Keratinocyte (primary cell): ENCODE measurements at regions not wholly inside any gene's neighbourhood (a gene's known extent, or its start where the extent isn't known, plus 50 kb on each side); places are given as distances from the start of the nearest gene placed in this dataset.

ENCODE experiments used
- DNase-seq: peaks from one replicate; pipeline ENCODE4 v3.0.0-alpha.2; 2011; ENCODE audit warnings: low read depth, missing footprints, low spot score
- FAIRE-seq: peaks from 2 replicates; lab custom pipeline; 2011; peaks lifted over from hg19 to GRCh38; lab: Jason Lieb, UNC
- H2AFZ ChIP-seq: 2 replicates; pipeline ENCODE4 v1.6.0; 2012; ENCODE audit warnings: low read length, control low read depth, inconsistent platforms; ENCODE audit not compliant: control insufficient read depth
- H3K27ac ChIP-seq: 2 replicates; pipeline ENCODE4 v1.5.1; 2011; ENCODE audit warnings: low read length; ENCODE audit not compliant: control insufficient read depth, insufficient read depth
- H3K27me3 ChIP-seq: 3 replicates; pipeline ENCODE4 v1.6.0; 2011; ENCODE audit warnings: low read length; ENCODE audit not compliant: control insufficient read depth, insufficient read depth; ENCODE audit errors: extremely low read depth
- H3K36me3 ChIP-seq, 2 experiments: 2 replicates in 1 of 2; 3 replicates in 1 of 2; pipeline ENCODE4 v1.5.1; 2011; ENCODE audit warnings: low read length in 2 of 2, mild to moderate bottlenecking in 1 of 2; ENCODE audit not compliant: control insufficient read depth in 2 of 2, insufficient read depth in 2 of 2; ENCODE audit errors: extremely low read depth in 1 of 2
- H3K4me1 ChIP-seq: 3 replicates; pipeline ENCODE4 v1.5.1; 2011; ENCODE audit warnings: low read length; ENCODE audit not compliant: control insufficient read depth, insufficient read depth; ENCODE audit errors: extremely low read depth
- H3K4me2 ChIP-seq: 3 replicates; pipeline ENCODE4 v1.6.0; 2011; ENCODE audit warnings: low read depth, low read length; ENCODE audit not compliant: control insufficient read depth, insufficient read depth; ENCODE audit errors: extremely low read depth
- H3K4me3 ChIP-seq, 3 experiments: fragments of 200-600 bp in 1 of 3; sonication (generic) in 1 of 3; 2 replicates in 2 of 3; 3 replicates in 1 of 3; pipeline ENCODE4 v1.5.1; 2011 to 2016; ENCODE audit warnings: low read length in 3 of 3, mild to moderate bottlenecking in 3 of 3, control low read depth in 2 of 3, inconsistent platforms in 1 of 3, low read depth in 1 of 3, mixed read lengths in 1 of 3, mixed run types in 1 of 3, moderate library complexity in 1 of 3; ENCODE audit not compliant: control insufficient read depth in 2 of 3, insufficient read depth in 2 of 3; ENCODE audit errors: extremely low read depth in 1 of 3
- H3K79me2 ChIP-seq: 2 replicates; pipeline ENCODE4 v1.6.0; 2012; ENCODE audit warnings: low read length; ENCODE audit not compliant: control insufficient read depth, insufficient read depth
- H3K9ac ChIP-seq: 3 replicates; pipeline ENCODE4 v1.6.0; 2011; ENCODE audit warnings: low read length; ENCODE audit not compliant: control insufficient read depth, insufficient read depth; ENCODE audit errors: extremely low read depth
- H3K9me1 ChIP-seq: 3 replicates; pipeline ENCODE4 v1.6.0; 2011; ENCODE audit warnings: low read length; ENCODE audit not compliant: control insufficient read depth, insufficient read depth; ENCODE audit errors: extremely low read depth
- H3K9me3 ChIP-seq: 2 replicates; pipeline ENCODE4 v1.5.1; 2012; ENCODE audit warnings: low read depth, low read length; ENCODE audit not compliant: control insufficient read depth
- H4K20me1 ChIP-seq: 3 replicates; pipeline ENCODE4 v1.6.0; 2011; ENCODE audit warnings: low read length; ENCODE audit not compliant: control insufficient read depth, insufficient read depth; ENCODE audit errors: extremely low read depth
- CTCF ChIP-seq, 3 experiments: IDR thresholded peaks in 1 of 3; conservative IDR thresholded peaks in 1 of 3; optimal IDR thresholded peaks in 1 of 3; 2 replicates in 2 of 3; 3 replicates in 1 of 3; pipeline versions ENCODE3 to v1.5.1; 2011; ENCODE audit warnings: low read length in 3 of 3, mild to moderate bottlenecking in 3 of 3, moderate library complexity in 2 of 3, control low read depth in 1 of 3, inconsistent platforms in 1 of 3; ENCODE audit not compliant: insufficient read depth in 2 of 3; ENCODE audit errors: extremely low read depth in 1 of 3
- EZH2 ChIP-seq: IDR thresholded peaks from one replicate; pipeline ENCODE4 v1.6.1; 2012; ENCODE audit warnings: inconsistent platforms, mild to moderate bottlenecking, low read length, moderate library complexity
- dilution Hi-C: fragments of 300-500 bp; cut with MboI; formaldehyde crosslinking; loops from one replicate; pipeline ENCODE4 v1.7.0; 2020; ENCODE audit warnings: low sequenced_read_pairs; ENCODE audit not compliant: extremely low pct_ligation_motif_present

DNA sequence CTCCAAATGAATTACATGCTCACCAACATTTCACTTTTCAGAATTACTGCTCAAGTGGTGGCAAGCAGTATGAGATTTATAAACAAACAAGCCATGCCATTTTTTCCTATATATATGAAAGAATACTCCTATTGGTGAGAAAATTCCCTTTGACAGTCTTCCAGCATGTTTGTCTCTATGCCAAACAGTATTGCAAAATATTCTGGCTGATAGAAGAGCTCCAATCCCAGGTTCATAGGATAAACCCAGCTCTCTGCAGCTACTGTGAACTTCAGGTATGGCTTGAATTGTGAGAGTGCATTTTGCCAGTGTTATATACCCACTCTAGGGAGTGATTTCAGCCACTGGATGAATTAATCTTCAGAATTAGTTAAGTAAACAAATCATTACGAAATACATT lies 108.8 kb downstream of the MAGEC2 start:
- FAIRE-seq (no peak), DNase-seq (no peak)

DNA sequence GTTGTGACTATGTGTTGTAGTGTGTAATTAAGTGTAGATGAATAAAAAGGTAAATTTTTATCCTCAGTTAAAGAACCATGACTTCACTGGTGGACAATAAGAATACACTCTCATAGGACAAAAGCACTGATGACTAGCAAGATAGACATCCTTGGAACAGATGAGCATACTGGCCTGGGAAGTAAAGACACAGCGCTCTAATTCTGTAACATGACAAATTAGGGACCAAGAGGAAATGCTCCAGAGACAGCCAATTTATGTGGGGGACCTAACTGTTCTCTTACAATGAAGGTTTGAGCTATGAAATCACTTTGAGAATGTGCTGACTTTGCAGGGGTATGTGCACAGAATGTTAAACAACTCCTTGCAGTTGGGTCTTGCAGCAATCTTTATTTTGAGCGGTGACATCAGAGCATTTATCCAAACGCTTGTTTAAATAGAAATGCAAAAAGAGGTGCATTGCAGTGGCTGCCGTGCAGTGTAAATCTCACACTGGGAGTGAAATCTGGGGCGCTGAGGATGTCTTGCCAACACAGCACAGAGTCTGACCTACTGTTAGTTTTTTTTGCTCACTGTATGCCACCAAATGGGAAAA lies 109.3 kb downstream of the MAGEC2 start:
- FAIRE-seq = no peak
- H3K4me2 ChIP-seq = no peak overlapping the region

More for the DNA sequence above, 108.8 kb downstream of the MAGEC2 start:
- Histone ChIP-seq H3K9me3 (no peaks in the 10 kb centered on the region), H2AFZ (no peak overlapping the region), H4K20me1 (no peaks in the 10 kb centered on the region), H3K79me2 (no peaks in the 10 kb centered on the region), H3K9me1 (no peaks in the 10 kb centered on the region), H3K4me2 (no peak overlapping the region), H3K27me3 (no peaks in the 10 kb centered on the region), H3K27ac (no peak overlapping the region), H3K4me1 (no peaks in the 10 kb centered on the region), H3K4me3 (no peak overlapping the region), H3K9ac (no peak overlapping the region), H3K36me3 (no peaks in the 10 kb centered on the region)
- TF ChIP-seq CTCF (optimal IDR thresholded peaks at IDR 0.05 in 1 of 3, IDR thresholded peaks at IDR 0.05 in 1 of 3, conservative IDR thresholded peaks at IDR 0.05 in 1 of 3; ENCODE audit: extremely low read depth in 1 of 3, insufficient read depth in 2 of 3, low read length in 3 of 3) (no peak), EZH2 (no peak)
- dilution Hi-C loops = no loop called here

More for the DNA sequence above, 109.3 kb downstream of the MAGEC2 start:
- H3K36me3 ChIP-seq = no peaks in the 10 kb centered on the region
- no peak overlapping the region for H3K9ac ChIP-seq
- TF ChIP-seq EZH2 (no peak), CTCF (optimal IDR thresholded peaks at IDR 0.05 in 1 of 3, IDR thresholded peaks at IDR 0.05 in 1 of 3, conservative IDR thresholded peaks at IDR 0.05 in 1 of 3; ENCODE audit: extremely low read depth in 1 of 3, insufficient read depth in 2 of 3, low read length in 3 of 3) (no peak)
- H3K79me2 ChIP-seq = no peaks in the 10 kb centered on the region
- no peaks in the 10 kb centered on the region for H3K9me1 ChIP-seq
- no peak for DNase-seq
- no peaks in the 10 kb centered on the region for H3K4me1 ChIP-seq
- H3K27me3 ChIP-seq = no peaks in the 10 kb centered on the region
- no peaks in the 10 kb centered on the region for H4K20me1 ChIP-seq
- H3K27ac ChIP-seq = no peak overlapping the region
- no peak overlapping the region for H3K4me3 ChIP-seq
- H3K9me3 ChIP-seq = no peaks in the 10 kb centered on the region
- dilution Hi-C loops = no loop called here
- no peak overlapping the region for H2AFZ ChIP-seq
